GM18861 (cell line): ENCODE measurements at regions not wholly inside any gene's neighbourhood (a gene's known extent, or its start where the extent isn't known, plus 50 kb on each side); places are given as distances from the start of the nearest gene placed in this dataset.

Experiments used
- ATAC-seq: cut with Tn5 transposase; IDR thresholded peaks from one replicate; pipeline ENCODE4 v1.9.1; 2021; ENCODE audit not compliant: unreplicated experiment

GRCh38 chr1:30336550-30337323, 386.6 kb downstream of the MATN1 start:
- ATAC-seq = no peak

DNA sequence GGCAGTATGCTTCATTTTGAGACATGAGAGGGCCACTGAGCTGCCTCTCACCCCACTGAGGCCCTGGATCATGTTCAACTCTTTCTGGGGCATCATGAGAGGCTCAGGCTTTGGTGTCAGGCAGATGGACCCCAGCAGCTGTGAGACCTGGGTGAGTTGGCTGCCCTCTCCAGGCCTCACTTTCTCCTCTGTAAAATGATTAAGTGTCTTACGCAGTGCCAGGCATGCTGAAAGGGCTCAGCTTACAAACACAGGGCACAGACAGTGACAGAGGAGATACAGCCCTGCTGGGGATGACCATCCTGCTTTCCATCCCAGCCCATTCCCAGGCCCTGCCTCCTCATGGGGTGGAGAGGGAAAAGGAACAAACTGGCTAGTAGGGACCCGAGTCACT, 387.4 kb downstream of the MATN1 start:
- no peak for ATAC-seq

DNA sequence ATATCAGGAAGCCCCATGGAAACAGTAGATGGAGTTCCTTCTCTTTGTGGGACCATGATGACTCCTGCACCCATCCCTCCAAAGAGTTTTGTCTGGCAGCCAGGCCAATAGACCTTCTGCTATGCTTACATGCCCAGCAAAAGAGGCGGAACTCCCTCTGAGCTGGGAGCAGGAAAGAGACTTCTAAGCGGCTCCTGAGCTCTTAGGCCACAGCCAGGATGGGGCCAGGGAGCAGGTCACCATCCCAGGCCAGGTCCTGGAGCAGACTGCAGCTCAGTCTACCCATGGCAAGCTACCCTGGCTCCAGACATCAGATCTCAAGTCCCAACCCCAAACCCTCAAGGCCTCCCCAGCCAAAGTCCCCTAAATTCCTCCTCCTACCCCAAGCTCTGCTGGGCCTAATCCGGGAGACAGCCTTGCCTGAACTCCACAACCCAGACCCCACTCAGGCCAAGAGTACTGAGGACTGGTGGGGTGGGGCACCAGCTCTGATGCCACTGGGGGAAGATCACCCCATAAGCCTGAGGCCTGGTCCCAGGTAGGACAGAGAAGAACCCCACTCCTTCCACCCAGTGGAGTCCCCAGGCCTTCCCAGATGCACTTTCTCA, 387.9 kb downstream of the MATN1 start:
- ATAC-seq = no peak

GRCh38 chr1:30334767-30335166, 388.6 kb downstream of the MATN1 start:
- no peak for ATAC-seq

DNA sequence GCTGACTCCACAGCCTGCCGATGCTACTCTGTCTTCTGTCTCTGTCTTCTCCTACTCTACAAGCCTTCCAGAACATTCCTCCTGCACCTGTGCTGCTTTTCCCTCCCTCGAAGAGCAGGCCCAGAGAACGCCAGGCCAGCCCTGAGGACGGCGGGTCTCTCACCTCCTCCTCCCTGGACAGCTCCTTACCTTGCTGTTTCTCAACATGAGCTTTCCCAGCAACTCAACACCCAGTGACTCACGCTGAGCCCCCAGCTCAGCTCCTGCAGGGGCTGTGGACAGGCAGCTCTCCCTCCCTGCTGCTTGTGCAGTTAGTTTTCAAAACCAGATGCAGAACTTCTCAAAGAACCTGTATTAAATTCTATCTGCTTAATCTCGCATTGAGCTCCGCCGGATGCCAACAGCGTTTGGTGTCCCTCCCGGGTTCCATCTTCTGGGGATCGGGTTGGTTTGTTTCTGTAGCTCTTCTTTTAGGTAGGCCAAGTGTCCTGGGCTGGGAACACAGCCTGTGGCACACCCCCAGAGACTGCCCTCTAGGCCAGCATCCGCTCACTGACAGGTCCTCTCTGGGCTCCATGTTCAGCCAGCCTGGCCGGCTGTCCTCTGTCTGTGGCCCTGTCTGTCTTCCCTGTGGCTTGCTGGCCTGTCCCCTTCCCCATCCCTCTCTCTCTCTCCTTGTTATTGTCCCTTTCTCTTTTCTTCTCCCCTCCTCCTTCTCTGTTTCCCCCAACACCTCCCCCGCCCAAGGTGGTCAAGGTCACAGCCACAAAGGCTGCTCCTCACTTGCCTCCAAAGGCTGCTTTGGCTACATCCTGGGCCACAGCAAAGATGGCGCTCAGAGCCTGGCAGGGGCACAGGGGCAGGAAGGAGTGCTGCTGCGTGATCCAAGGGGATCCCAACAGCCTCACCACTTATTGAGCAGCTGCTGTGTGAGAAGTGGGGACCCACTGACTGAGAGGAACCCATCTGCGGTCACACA, 391.0 kb downstream of the MATN1 start:
- ATAC-seq = no peak

DNA sequence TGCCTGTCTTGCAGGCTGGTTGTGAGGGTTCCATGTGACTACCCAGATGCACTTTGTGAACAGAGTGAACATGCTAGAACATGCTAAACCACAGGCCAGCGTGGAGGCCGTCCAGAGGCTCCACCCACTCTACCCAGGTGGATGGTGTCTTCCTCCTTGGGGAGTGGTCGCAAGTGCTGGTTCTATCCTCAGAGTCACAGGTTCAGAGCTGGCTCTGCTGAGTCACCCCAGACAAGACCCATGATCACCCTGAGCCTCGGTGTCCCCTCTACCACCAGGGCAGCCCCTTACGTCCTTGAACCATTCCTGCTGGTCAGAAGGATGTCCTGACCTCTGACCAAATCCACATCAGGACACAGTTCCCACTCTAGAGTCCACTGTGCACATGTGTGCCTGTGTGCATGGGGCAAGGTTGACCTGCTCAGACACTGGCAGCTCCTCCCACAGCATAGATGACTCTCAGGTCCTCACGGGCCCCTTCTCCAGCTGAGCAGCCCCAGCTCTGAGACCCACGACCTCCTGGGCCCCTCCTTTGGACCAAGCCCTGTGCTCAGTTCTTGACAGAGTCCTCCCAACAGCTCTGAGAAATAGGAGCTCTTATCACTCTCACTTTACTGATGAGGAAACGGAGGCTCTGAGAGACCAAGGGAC, 391.8 kb downstream of the MATN1 start:
- ATAC-seq = no peak

GRCh38 chr1:30330644-30331043, 392.7 kb downstream of the MATN1 start:
- ATAC-seq = no peak

GRCh38 chr1:30329802-30330557, 393.4 kb downstream of the MATN1 start:
- no peak for ATAC-seq

GRCh38 chr1:30329263-30329753, 394.1 kb downstream of the MATN1 start:
- no peak for ATAC-seq

DNA sequence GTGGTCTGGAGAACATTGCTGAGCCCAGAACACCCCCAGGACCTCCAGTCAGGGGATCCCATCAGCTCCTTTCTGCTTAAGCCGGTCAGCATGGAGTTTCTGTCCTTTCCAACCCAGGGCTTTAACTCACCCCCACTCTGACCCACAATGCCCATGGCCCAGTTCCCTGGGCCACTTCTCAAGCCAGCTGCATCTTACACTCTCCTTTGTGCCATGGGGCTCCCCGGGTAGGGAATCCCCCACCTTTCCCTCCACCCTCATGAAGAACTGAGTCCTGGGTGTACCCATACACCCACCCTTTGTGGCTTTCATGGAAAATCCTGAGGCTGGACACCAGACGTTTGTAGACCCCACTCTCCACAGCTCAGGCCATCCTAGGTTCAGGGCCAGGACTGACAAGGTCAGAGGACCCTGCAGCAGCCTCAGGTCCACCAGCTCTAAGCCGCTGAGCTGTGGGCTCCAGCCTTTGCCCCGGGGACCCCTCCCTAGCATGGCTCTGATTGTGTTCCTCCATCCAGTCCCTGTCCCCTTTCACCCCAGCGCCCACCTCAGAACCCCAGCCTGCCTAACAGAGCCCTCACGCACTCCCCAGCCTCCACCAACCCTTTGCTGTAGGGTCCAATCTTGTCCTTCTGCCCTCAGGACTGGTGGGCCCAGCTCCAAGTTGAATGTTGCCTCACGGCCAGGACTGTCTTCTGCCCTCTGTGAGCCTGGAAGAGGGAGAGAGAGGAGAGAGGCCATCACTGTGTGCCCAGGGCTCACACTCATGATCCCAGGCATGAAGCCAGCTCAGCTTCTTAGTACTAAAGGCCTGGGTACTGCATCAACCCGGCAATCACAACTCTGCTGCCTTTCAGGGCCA, 394.8 kb downstream of the MATN1 start:
- ATAC-seq = no peak

GRCh38 chr1:30328100-30328370, 395.4 kb downstream of the MATN1 start:
- ATAC-seq = no peak

DNA sequence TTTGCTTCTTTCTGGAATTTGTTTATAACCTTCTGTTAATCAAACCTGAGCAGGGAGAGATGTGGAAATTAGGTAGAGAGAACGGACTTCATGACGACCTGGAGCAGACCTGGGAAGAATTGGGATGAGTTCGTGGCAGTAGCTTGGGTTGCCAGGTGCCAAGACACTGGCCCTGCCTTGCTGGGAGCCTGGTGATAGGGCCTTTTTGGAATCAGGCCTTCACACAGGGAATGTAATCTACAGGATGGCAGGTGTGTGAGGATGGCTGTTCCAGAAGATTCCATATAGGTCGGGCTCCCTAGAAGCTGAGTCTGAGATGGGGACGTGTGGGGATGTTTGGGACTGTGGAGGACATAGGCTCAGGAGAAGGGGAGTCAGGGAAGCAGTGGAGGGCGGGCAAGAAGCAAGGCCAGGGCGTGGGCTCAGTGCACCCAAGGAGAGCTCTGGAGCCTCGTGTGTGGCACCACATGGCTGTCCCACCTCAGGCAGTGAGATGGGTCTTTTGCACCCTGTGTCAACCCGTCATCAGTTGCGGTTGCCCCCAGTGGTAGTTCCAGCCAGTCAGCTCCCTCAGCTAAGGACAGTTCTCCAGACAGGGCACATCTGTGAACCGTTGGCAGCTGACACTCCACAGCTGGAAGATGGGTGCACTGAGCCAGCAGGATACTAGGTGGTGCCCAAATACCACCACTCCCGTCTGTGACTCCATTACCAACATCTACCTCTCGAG, 395.9 kb downstream of the MATN1 start:
- ATAC-seq = no peak

DNA sequence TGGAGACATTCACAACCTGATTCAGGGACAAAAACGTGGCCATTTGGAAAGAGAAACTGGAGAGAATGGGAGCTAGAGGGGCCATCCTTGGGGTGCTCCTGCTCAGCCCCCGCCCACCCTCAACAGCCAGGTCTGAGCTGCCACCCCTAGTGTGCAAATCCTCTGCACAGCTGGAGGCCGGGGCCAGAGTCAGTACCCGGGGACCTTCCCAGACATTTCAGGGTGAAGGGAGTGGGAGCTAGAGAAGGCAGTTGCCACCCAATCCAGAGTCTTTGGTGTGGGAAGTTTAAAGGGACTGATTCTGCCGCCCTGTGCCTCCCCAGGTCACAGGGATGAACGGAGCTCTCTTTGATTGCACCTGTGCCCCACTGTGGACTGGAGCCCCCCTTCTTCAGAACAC, 397.4 kb downstream of the MATN1 start:
- ATAC-seq = no peak

DNA sequence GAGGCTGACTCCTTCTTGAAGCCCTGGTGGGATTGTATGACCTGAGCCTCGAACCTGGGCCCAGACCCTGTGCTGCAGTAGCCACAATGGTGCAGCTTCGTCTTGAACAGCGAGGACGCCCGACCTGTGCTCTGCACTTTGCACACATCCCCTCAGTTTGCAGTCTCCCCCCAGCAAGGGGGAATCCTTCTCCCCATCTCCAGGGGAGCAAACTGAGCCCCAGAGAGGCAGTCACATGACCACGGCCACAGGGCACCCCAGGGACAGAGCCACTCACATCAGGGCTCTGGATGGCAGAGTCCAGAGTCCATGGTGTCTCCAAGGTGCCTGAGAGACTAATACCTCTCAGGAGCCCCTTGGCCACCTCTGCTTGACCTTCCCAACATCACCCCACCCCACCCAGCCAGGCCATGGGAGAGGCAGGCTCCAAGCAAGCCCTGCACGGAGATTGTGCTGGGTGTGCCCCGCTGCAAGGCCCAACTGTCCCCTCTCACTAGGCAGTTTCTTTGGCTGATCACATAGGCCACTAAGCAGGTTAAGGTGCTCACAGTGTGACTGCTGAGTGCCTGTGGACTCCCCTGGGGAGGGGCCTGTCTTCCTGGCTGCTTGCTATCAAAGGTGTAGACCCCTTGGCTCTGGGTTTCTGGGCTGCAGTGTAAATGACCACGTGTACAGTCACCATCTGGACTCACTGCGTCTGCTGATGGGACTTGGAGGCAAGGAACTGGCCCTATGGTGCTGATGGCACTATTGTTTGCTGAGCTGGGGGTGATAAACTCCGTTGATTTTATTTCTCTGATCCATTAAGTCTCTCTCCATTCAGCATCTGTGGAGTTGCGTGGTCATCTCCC, 398.1 kb downstream of the MATN1 start:
- ATAC-seq = no peak

DNA sequence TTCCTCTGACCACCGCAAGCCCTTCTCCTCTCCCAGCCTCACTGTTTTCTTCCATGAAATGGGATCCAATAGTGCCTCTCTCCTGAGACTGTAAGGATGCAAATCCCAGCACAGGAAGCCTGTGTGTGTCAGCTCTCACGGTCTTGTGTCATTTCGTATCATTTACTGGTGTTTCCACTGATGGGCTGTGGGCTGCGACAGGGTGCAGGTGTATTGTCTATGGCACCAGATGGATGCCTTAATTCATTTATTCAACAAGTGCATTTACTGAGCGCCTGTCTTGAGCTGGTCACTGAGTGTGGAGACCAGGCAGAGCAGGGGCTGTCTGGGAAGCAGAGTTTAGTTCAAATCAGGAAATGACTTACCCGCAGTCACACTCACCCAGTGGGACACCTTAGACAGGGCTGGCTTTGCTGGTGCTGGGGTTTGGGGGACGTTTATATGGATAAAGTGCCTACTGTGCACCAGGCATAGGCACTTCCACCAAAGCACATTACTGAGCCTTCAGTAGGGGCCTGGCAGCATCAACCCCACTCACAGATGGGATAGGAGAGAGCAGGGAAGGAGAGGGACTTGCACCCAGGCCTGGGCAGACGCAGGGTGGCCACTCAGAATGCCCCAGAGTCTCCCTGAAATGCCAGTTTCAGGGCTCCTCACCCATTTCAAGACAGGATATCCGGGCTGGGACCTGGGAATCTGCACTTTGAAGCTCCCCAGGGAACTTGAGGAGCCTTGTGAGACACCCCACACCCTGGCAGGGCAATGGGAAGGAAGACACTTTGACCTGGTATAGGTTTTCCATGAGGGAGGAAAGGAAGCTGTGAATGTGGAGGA, 398.9 kb downstream of the MATN1 start:
- ATAC-seq = no peak

GRCh38 chr1:30323841-30324240, 399.5 kb downstream of the MATN1 start:
- ATAC-seq = no peak

DNA sequence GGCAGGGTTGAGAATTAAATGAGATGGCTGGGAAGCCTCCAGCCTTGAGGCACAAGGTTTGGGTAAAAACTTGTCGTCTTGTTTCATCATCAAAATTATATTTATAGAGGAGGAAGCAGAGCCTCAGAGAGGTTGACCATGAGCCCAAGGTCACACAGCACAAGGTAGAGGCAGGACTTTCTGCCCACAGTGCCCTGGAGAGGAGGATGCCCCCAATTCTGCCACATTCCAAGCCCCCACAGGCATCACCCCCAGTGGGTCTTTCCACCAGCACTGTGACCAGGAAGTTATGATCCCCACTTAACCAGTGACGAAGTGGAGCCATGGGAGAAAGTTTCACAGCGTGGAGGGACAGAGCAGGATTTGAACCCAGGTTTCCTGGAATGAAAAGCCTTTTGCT, 400.0 kb downstream of the MATN1 start:
- no peak for ATAC-seq
